Kidney epithelial cell (primary cell): ENCODE measurements at regions not wholly inside any gene's neighbourhood (a gene's known extent, or its start where the extent isn't known, plus 50 kb on each side); places are given as distances from the start of the nearest gene placed in this dataset.

Experiments
- DNase-seq: peaks from one replicate; pipeline ENCODE4 v3.0.0-alpha.2; 2010; ENCODE audit warnings: low read depth
- H3K27me3 ChIP-seq: 2 replicates; pipeline ENCODE4 v1.6.0; 2011; ENCODE audit warnings: low read length; ENCODE audit not compliant: control insufficient read depth, insufficient read depth
- H3K36me3 ChIP-seq: 2 replicates; pipeline ENCODE4 v1.5.1; 2011; ENCODE audit warnings: low read length; ENCODE audit not compliant: control insufficient read depth, insufficient read depth
- H3K4me3 ChIP-seq: 2 replicates; pipeline ENCODE4 v1.5.1; 2011; ENCODE audit warnings: low read depth, mild to moderate bottlenecking, control low read depth, low read length
- TF ChIP-seq, protein P1 (sequence below): IDR thresholded peaks from 2 replicates; pipeline ENCODE4 v1.5.1; 2011; ENCODE audit warnings: mild to moderate bottlenecking, moderate library complexity, low read length, control low read depth, inconsistent platforms; ENCODE audit not compliant: insufficient read depth, poor library complexity, severe bottlenecking

DNA sequence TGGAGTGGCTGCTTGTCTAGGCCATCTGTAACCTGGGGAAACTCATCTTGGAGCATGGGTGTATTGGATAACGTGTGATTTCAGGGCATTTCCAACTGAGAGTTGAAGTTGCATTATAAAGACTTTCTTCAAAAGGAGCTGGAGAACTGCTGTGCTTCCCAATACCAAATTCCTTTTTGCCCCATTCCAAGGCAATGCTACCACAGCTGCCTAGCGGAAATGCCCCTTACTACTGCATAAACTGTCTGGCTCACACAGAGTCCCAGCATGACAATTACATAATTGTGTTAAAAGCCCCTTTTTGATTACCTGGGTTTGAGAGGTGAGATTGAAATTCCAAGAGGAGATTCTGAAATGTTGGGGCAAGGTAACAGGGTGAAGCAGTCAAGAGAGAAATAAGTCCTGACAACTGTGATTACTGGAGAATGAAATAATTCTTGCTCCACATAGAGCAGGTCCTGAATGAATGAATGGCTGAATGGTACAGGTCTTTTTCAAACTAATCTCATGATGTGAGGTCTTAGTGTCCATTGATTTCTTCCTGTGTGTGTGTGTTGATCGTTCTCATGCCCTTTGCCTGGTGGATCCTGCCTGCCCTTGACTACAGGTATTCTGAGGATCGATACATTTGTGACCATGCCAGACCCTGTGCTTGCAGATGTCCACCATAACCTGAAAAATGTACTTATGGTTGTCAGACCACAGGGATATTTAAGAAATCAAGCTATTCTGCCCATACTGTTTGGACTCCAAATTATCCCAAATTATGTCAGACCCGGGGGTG, 386.5 kb downstream of the GRIN2B start:
- H3K4me3 ChIP-seq = no peak overlapping the region
- TF ChIP-seq, protein P1, sequence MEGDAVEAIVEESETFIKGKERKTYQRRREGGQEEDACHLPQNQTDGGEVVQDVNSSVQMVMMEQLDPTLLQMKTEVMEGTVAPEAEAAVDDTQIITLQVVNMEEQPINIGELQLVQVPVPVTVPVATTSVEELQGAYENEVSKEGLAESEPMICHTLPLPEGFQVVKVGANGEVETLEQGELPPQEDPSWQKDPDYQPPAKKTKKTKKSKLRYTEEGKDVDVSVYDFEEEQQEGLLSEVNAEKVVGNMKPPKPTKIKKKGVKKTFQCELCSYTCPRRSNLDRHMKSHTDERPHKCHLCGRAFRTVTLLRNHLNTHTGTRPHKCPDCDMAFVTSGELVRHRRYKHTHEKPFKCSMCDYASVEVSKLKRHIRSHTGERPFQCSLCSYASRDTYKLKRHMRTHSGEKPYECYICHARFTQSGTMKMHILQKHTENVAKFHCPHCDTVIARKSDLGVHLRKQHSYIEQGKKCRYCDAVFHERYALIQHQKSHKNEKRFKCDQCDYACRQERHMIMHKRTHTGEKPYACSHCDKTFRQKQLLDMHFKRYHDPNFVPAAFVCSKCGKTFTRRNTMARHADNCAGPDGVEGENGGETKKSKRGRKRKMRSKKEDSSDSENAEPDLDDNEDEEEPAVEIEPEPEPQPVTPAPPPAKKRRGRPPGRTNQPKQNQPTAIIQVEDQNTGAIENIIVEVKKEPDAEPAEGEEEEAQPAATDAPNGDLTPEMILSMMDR = no peak
- no peak for DNase-seq
- no peaks in the 10 kb centered on the region for H3K36me3 ChIP-seq
- H3K27me3 ChIP-seq = no peaks in the 10 kb centered on the region

DNA sequence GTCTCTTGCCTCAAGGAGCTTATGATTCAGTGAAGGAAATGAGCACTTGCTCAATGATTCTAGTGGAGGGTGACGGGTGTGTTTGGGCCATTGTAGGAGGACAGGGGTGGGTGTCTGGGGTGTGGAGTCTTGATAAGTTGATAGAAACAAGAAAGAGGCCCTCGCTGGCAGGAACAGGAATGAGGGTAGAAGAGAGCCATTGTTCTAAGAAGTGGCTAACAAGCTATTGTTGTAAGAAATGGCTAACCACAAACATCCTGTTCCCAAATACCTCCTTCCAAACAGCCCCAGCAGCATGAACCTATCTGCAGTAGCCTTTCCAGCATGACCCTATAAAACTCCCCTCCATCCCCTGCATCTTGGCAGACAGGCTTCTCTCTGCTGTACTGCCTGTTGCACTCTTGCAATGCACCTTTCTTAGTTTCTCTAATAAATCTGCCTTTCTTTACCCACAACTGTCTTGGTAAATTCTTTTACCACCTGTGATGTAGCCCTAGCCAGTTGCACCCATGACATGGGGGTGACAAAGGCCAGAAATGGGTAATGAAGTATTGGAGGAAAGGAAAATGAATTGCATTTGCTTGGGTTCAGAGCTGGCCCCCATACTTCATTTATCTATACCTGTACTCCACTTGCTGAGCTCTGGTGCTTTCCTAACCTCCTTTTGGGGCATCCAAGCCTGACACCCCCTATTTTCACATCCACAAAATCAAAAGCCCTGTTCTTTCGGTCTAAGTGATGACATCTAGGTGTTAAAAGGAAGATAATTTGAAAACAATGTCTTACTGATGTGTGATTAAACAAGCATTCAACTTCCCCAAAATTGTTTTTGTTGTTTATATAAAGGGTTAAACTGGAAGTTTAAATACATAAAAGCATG, 389.1 kb downstream of the GRIN2B start:
- TF ChIP-seq, protein P1 = no peak
- H3K27me3 ChIP-seq = no peaks in the 10 kb centered on the region
- no peak overlapping the region for H3K4me3 ChIP-seq
- no peaks in the 10 kb centered on the region for H3K36me3 ChIP-seq
- peak; percentile 16 for DNase-seq

DNA sequence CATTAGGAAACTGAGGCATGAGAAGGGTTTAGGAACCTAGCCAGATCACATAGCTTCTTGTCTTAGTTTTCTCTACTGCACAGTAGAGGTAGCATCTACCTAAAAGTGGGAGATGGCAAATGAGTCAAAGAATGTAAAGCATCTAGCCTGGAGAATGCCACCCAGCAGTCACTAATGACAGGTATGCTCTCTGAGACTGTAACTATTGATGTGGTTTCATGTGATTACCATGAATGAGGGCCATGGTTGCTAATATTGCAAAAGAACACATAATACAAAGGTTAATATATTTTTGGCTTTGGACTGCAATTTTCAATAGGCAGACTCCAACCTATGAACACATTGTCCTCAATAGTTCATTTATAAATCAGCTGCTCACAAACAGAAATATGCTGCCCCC, 389.9 kb downstream of the GRIN2B start:
- no peaks in the 10 kb centered on the region for H3K27me3 ChIP-seq
- no peak overlapping the region for H3K4me3 ChIP-seq
- DNase-seq = no peak
- TF ChIP-seq, protein P1 = no peak
- no peaks in the 10 kb centered on the region for H3K36me3 ChIP-seq

DNA sequence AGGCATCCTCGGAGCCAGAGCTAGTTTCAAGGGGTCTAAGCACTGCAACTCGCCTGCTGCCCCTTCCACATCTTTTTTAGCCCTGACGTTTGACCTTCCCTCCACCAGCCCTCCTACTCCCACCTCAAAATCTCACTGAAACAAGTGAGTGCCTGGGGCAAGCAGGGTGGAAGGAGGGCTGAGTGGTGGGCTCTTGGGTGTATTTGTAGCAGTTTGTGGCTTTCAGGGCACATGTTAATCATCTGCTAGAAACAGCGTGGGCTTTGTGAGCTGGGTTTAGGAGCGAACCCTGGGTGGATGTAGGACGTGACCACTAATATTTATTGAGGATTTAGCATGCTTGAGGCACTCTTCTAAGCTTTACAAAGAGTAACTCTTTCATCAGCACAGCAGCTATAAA, 390.3 kb downstream of the GRIN2B start:
- TF ChIP-seq, protein P1 = no peak
- DNase-seq = no peak

DNA sequence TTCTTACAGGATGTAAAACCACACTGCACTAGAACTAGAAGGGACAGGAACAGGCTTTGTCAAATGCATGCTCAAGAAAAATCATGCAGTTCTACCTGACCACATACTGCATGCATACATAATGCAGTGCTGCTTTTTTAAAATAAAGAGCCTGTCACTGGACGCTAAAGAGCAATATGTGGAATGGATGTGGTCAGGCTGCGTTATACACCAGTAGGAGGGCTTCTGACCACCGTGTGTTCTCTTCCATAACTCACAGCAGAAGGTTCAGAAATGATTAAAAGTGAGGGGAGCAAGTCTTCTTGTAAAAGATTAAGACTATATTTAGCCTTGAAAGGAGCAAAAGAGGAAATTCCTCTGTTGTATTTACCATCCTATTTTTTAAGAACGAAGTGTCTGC, 392.0 kb downstream of the EMP1 start:
- Histone ChIP-seq H3K36me3 (no peaks in the 10 kb centered on the region), H3K27me3 (no peaks in the 10 kb centered on the region)
- DNase-seq = no peak

More for the DNA sequence above, 390.3 kb downstream of the GRIN2B start:
- no peaks in the 10 kb centered on the region for H3K27me3 ChIP-seq
- no peaks in the 10 kb centered on the region for H3K36me3 ChIP-seq
- no peak overlapping the region for H3K4me3 ChIP-seq

More for the DNA sequence above, 392.0 kb downstream of the EMP1 start:
- no peak overlapping the region for H3K4me3 ChIP-seq
- TF ChIP-seq, protein P1 = no peak
